ENCODE measurements at regions not wholly inside any gene's neighbourhood (a gene's known extent, or its start where the extent isn't known, plus 50 kb on each side); places are given as distances from the start of the nearest gene placed in this dataset.

DNA sequence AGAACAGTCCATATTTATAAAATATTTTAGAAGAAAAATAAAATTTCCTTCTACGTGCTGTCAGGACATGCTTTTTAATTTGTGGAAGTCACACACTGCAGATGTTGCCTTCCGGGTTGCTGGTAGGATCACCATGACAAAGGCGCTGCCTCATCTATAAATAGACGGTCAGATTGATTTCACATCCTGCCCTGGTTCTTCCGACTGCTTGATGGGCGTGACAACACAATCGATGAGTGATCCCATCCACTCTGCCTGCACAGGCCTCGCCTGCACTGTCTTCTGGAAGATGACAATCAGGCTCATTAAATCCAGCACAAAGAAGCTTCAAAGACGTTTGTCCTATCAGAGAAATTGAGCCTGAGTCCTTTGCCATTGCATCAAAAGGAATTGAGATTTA is 318.9 kb upstream of the TRIB2 start:
- Histone ChIP-seq H3K4me2 (ENCODE audit: low read length) (no peak overlapping the region), H3K79me2 (ENCODE audit: insufficient read depth, low read depth, low read length) (no peaks in the 10 kb centered on the region), H2AFZ (ENCODE audit: low read length) (no peak overlapping the region), H3K9me2 (ENCODE audit: insufficient read depth, low read length) (no peaks in the 10 kb centered on the region), H4K20me1 (ENCODE audit: insufficient read depth, low read length) (no peaks in the 10 kb centered on the region), H3K4me3 (ENCODE audit: low read depth, low read length, poor library complexity, severe bottlenecking) (no peak overlapping the region), H3K36me3 (ENCODE audit: insufficient read depth, low read length) (no peaks in the 10 kb centered on the region), H3K9me3 (ENCODE audit: low read length) (no peaks in the 10 kb centered on the region), H3K27ac (ENCODE audit: low read depth, low read length, poor library complexity, severe bottlenecking) (no peak overlapping the region), H3K4me1 (ENCODE audit: insufficient read depth, low read length, poor library complexity, severe bottlenecking) (no peaks in the 10 kb centered on the region)
- POLR2A ChIA-PET, result no interaction called here
- no peak for DNase-seq (ENCODE audit: low spot score)
- no TSS peak for BruUV-seq (replicated peaks)
- intact Hi-C loops (cut with micrococcal nuclease; ENCODE audit: unreplicated experiment), result no loop called here
- CTCF ChIA-PET (ENCODE audit: unreplicated experiment), result interaction anchor here (0.5 kb wide), 1 partner anchor 508 kb away, joined by 3 read pairs; no protein-coding TSS in a partner anchor
- no peak for TF ChIP-seq EZH2phosphoT487 (IDR thresholded peaks at IDR 0.05; ENCODE audit: borderline replicate concordance, low read depth, low read length)
- TF ChIP-seq CTCF (conservative IDR thresholded peaks at IDR 0.05; ENCODE audit: low read length), result no peak

DNA sequence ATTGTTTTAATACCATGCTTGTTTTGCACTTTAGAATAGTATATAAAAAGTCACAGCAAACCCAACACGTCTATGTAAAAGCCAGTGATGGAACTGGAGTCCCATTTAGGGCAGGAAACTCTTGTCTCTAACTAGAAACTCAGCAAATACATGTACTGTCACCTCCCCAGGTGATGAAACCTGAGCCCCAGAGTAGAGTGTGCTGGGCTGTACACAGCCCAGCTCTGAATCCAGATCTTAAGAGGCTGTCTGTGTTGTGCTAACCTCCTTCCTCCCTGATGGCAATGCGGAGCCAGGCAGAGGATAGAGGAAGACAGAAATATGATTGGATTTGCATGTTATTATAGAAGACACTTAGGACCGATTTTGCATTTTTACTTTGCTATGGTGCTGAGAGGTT is 317.5 kb upstream of the TRIB2 start:
- BruUV-seq (replicated peaks), result no TSS peak
- Histone ChIP-seq H3K9me3 (ENCODE audit: low read length) (no peaks in the 10 kb centered on the region), H3K36me3 (ENCODE audit: insufficient read depth, low read length) (no peaks in the 10 kb centered on the region), H3K4me3 (ENCODE audit: low read depth, low read length, poor library complexity, severe bottlenecking) (no peak overlapping the region), H3K4me2 (ENCODE audit: low read length) (no peak overlapping the region), H2AFZ (ENCODE audit: low read length) (no peak overlapping the region), H4K20me1 (ENCODE audit: insufficient read depth, low read length) (no peaks in the 10 kb centered on the region), H3K27ac (ENCODE audit: low read depth, low read length, poor library complexity, severe bottlenecking) (no peak overlapping the region), H3K79me2 (ENCODE audit: insufficient read depth, low read depth, low read length) (no peaks in the 10 kb centered on the region), H3K9me2 (ENCODE audit: insufficient read depth, low read length) (no peaks in the 10 kb centered on the region), H3K4me1 (ENCODE audit: insufficient read depth, low read length, poor library complexity, severe bottlenecking) (no peaks in the 10 kb centered on the region)
- POLR2A ChIA-PET, result interaction anchor here (0.9 kb wide), 1 partner anchor 13 kb away, joined by 3 read pairs; no protein-coding TSS in a partner anchor
- TF ChIP-seq CTCF (conservative IDR thresholded peaks at IDR 0.05; ENCODE audit: low read length) (no peak), EZH2phosphoT487 (IDR thresholded peaks at IDR 0.05; ENCODE audit: borderline replicate concordance, low read depth, low read length) (no peak)
- DNase-seq (ENCODE audit: low spot score), result no peak
- intact Hi-C loops (cut with micrococcal nuclease; ENCODE audit: unreplicated experiment), result no loop called here
- CTCF ChIA-PET (ENCODE audit: unreplicated experiment), result no interaction called here

GRCh38 chr2:12400543-12400942 is 316.2 kb upstream of the TRIB2 start:
- POLR2A ChIA-PET, result interaction anchor here (0.6 to 0.8 kb wide), 3 partner anchors 79 to 439 kb away, joined by 3 read pairs; no protein-coding TSS in a partner anchor
- intact Hi-C loops (cut with micrococcal nuclease; ENCODE audit: unreplicated experiment), result no loop called here
- no peaks in the 10 kb centered on the region for H3K36me3 ChIP-seq (ENCODE audit: insufficient read depth, low read length)
- no peaks in the 10 kb centered on the region for H3K4me1 ChIP-seq (ENCODE audit: insufficient read depth, low read length, poor library complexity, severe bottlenecking)
- CTCF ChIA-PET (ENCODE audit: unreplicated experiment), result no interaction called here
- H2AFZ ChIP-seq (ENCODE audit: low read length), result no peak overlapping the region
- no peaks in the 10 kb centered on the region for H4K20me1 ChIP-seq (ENCODE audit: insufficient read depth, low read length)
- no peaks in the 10 kb centered on the region for H3K9me3 ChIP-seq (ENCODE audit: low read length)
- H3K27ac ChIP-seq (ENCODE audit: low read depth, low read length, poor library complexity, severe bottlenecking), result no peak overlapping the region
- DNase-seq (ENCODE audit: low spot score), result no peak
- H3K79me2 ChIP-seq (ENCODE audit: insufficient read depth, low read depth, low read length), result no peaks in the 10 kb centered on the region
- no peak overlapping the region for H3K4me2 ChIP-seq (ENCODE audit: low read length)
- no peak for TF ChIP-seq EZH2phosphoT487 (IDR thresholded peaks at IDR 0.05; ENCODE audit: borderline replicate concordance, low read depth, low read length)
- no peak for TF ChIP-seq CTCF (conservative IDR thresholded peaks at IDR 0.05; ENCODE audit: low read length)
- H3K4me3 ChIP-seq (ENCODE audit: low read depth, low read length, poor library complexity, severe bottlenecking), result no peak overlapping the region
- no peaks in the 10 kb centered on the region for H3K9me2 ChIP-seq (ENCODE audit: insufficient read depth, low read length)
- BruUV-seq (replicated peaks), result no TSS peak
